A673 (cell line): ENCODE measurements at regions not wholly inside any gene's neighbourhood (a gene's known extent, or its start where the extent isn't known, plus 50 kb on each side); places are given as distances from the start of the nearest gene placed in this dataset.

Source experiments
- CTCF ChIP-seq: fragments of 300-800, 200-600 bp; sonication (generic); conservative IDR thresholded peaks from 2 replicates; pipeline ENCODE4 v1.5.1; 2017; ENCODE audit warnings: low read depth, mild to moderate bottlenecking, antibody characterized with exemption, low read length, moderate library complexity, mixed read lengths
- EZH2 ChIP-seq: fragments of 200-600 bp; sonication (generic); IDR thresholded peaks from 2 replicates; pipeline ENCODE4 v1.6.1; 2017; ENCODE audit warnings: borderline replicate concordance, low read depth, mild to moderate bottlenecking, mixed read lengths, antibody characterized with exemption, low read length; ENCODE audit not compliant: poor library complexity, severe bottlenecking

DNA sequence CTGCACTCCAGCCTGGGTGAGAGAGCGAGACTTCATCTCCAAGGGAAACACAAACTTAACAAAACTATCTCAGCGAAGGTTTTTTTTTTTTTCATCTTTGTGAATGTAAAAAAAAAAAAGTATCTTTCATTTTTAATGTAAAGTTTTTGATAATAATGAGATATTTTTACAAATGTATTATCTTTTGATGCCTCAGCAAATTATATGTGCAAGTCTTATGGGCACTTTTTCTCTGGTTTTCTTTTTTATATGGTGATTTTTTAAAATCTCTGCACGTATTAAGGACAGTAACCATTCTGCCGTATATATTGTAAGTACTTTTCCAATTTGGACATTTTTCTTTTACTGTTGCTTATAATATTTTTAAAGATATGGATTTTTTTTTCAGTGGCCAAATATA lies 76.8 kb downstream of the MAFB start:
- TF ChIP-seq CTCF, result no peak
- TF ChIP-seq EZH2, result no peak
